ENCODE measurements at regions not wholly inside any gene's neighbourhood (a gene's known extent, or its start where the extent isn't known, plus 50 kb on each side); places are given as distances from the start of the nearest gene placed in this dataset.
"Not testable (repeated sequence)": the region's sequence is repeated elsewhere in the genome, so short reads cannot be mapped to it uniquely, and the experiment has no call there.

- Mint-ChIP-seq H3K4me1 (ENCODE audit: low read depth, unreplicated experiment) (peaks cover 14% of the 10 kb centered on the region), H3K9me3 (ENCODE audit: unreplicated experiment) (peaks cover 3% of the 10 kb centered on the region), H3K27ac (ENCODE audit: unreplicated experiment) (no peak overlapping the region), H3K27me3 (ENCODE audit: unreplicated experiment) (peaks cover 1% of the 10 kb centered on the region), H3K4me3 (ENCODE audit: unreplicated experiment) (no peak overlapping the region), H3K36me3 (ENCODE audit: unreplicated experiment) (peaks cover 4% of the 10 kb centered on the region)
- DNase-seq, result no peak
- no peak for TF ChIP-seq CTCF (IDR thresholded peaks at IDR 0.05; ENCODE audit: partially characterized antibody, unreplicated experiment)
These were observed 921.5 kb downstream of the TLE4 start for GRCh38 chr9:80493258-80493657.

GRCh38 chr9:80492221-80492620, 920.5 kb downstream of the TLE4 start:
- Mint-ChIP-seq H3K4me1 (ENCODE audit: low read depth, unreplicated experiment) (peaks cover 6% of the 10 kb centered on the region), H3K27me3 (ENCODE audit: unreplicated experiment) (no peaks in the 10 kb centered on the region), H3K36me3 (ENCODE audit: unreplicated experiment) (peaks cover 4% of the 10 kb centered on the region), H3K9me3 (ENCODE audit: unreplicated experiment) (peaks cover 2% of the 10 kb centered on the region), H3K27ac (ENCODE audit: unreplicated experiment) (no peak overlapping the region), H3K4me3 (ENCODE audit: unreplicated experiment) (no peak overlapping the region)
- no peak for DNase-seq
- no peak for TF ChIP-seq CTCF (IDR thresholded peaks at IDR 0.05; ENCODE audit: partially characterized antibody, unreplicated experiment)

GRCh38 chr9:80491086-80491696, 919.4 kb downstream of the TLE4 start:
- TF ChIP-seq CTCF (IDR thresholded peaks at IDR 0.05; ENCODE audit: partially characterized antibody, unreplicated experiment), result no peak
- no peak overlapping the region for H3K27ac Mint-ChIP-seq (ENCODE audit: unreplicated experiment)
- H3K27me3 Mint-ChIP-seq (ENCODE audit: unreplicated experiment), result no peaks in the 10 kb centered on the region
- peaks cover 2% of the 10 kb centered on the region for H3K9me3 Mint-ChIP-seq (ENCODE audit: unreplicated experiment)
- peaks cover 4% of the 10 kb centered on the region for H3K36me3 Mint-ChIP-seq (ENCODE audit: unreplicated experiment)
- H3K4me3 Mint-ChIP-seq (ENCODE audit: unreplicated experiment), result no peak overlapping the region
- DNase-seq, result no peak
- peaks cover 2% of the 10 kb centered on the region for H3K4me1 Mint-ChIP-seq (ENCODE audit: low read depth, unreplicated experiment)

- Mint-ChIP-seq H3K36me3 (ENCODE audit: unreplicated experiment) (no peaks in the 10 kb centered on the region), H3K4me3 (ENCODE audit: unreplicated experiment) (no peak overlapping the region), H3K27ac (ENCODE audit: unreplicated experiment) (no peak overlapping the region), H3K4me1 (ENCODE audit: low read depth, unreplicated experiment) (peaks cover 10% of the 10 kb centered on the region), H3K9me3 (ENCODE audit: unreplicated experiment) (peaks cover 2% of the 10 kb centered on the region), H3K27me3 (ENCODE audit: unreplicated experiment) (no peaks in the 10 kb centered on the region)
- no peak for DNase-seq
- TF ChIP-seq CTCF (IDR thresholded peaks at IDR 0.05; ENCODE audit: partially characterized antibody, unreplicated experiment), result no peak
These were observed 917.6 kb downstream of the TLE4 start for GRCh38 chr9:80489329-80489728.

GRCh38 chr9:80485420-80486250, 913.9 kb downstream of the TLE4 start:
- H3K4me1 Mint-ChIP-seq (ENCODE audit: low read depth, unreplicated experiment), result peaks cover 10% of the 10 kb centered on the region
- H3K27ac Mint-ChIP-seq (ENCODE audit: unreplicated experiment), result peak overlapping the region; percentile 78
- no peak overlapping the region for H3K4me3 Mint-ChIP-seq (ENCODE audit: unreplicated experiment)
- H3K27me3 Mint-ChIP-seq (ENCODE audit: unreplicated experiment), result no peaks in the 10 kb centered on the region
- no peak for DNase-seq
- no peak for TF ChIP-seq CTCF (IDR thresholded peaks at IDR 0.05; ENCODE audit: partially characterized antibody, unreplicated experiment)
- H3K36me3 Mint-ChIP-seq (ENCODE audit: unreplicated experiment), result peaks cover 11% of the 10 kb centered on the region
- peaks cover 6% of the 10 kb centered on the region for H3K9me3 Mint-ChIP-seq (ENCODE audit: unreplicated experiment)

GRCh38 chr9:80482251-80482650, 910.5 kb downstream of the TLE4 start:
- H3K27ac Mint-ChIP-seq (ENCODE audit: unreplicated experiment); H3K4me3 Mint-ChIP-seq (ENCODE audit: unreplicated experiment); H3K9me3 Mint-ChIP-seq (ENCODE audit: unreplicated experiment); H3K4me1 Mint-ChIP-seq (ENCODE audit: low read depth, unreplicated experiment); H3K27me3 Mint-ChIP-seq (ENCODE audit: unreplicated experiment); DNase-seq: not testable (repeated sequence)
- H3K36me3 Mint-ChIP-seq (ENCODE audit: unreplicated experiment), result peaks cover 15% of the 10 kb centered on the region
